K562 (cell line): ENCODE measurements at regions not wholly inside any gene's neighbourhood (a gene's known extent, or its start where the extent isn't known, plus 50 kb on each side); places are given as distances from the start of the nearest gene placed in this dataset.

ENCODE experiments used
- ATAC-seq: fragments of 200-7000 bp; cut with Tn5 transposase; 3 replicates; pipeline ENCODE4 v1.9.1; 2020; ENCODE audit warnings: moderate library complexity
- BruUV-seq: library from RNA; stranded (reverse); fragments of 400-500 nt; replicated peaks from 2 replicates; lab custom pipeline; 2021; lab: Mats Ljungman, UMichigan
- CTCF ChIA-PET: fragments of 300-600 bp; formaldehyde crosslinking; extraction: SDS; loops from one replicate; lab custom pipeline; 2021; ENCODE audit warnings: low intra/inter-chr PET ratio; lab: Yijun Ruan, JAX
- POLR2A ChIA-PET: fragments of 300-600, 350-650 bp; sonication (Branson Sonifier 250); formaldehyde crosslinking; extraction: SDS; loops from one replicate; lab custom pipeline; 2021; ENCODE audit warnings: antibody characterized with exemption, inconsistent platforms; lab: Yijun Ruan, JAX
- DNase-seq, 4 experiments: peaks; one replicate each; pipeline versions ENCODE4 v3.0.0 to v3.0.0-alpha.2; 2011 to 2018; ENCODE audit warnings: low spot score in 3 of 4, mixed read lengths in 3 of 4; ENCODE audit errors: extremely low read depth in 1 of 4
- FAIRE-seq: peaks from 2 replicates; lab custom pipeline; 2011; peaks lifted over from hg19 to GRCh38; lab: Jason Lieb, UNC
- H2AFZ ChIP-seq: 2 replicates; pipeline ENCODE4 v1.6.0; 2011; ENCODE audit warnings: low read depth, low read length, control low read depth, inconsistent platforms
- H3K27ac ChIP-seq: fragments of 200-600 bp; 3 replicates; pipeline ENCODE4 v1.8.0; 2011; ENCODE audit warnings: low read depth, mild to moderate bottlenecking, control low read depth, inconsistent platforms, low read length, moderate library complexity, mixed read lengths; ENCODE audit errors: extremely low read depth
- H3K27me3 ChIP-seq, 2 experiments: fragments of 300-600 bp in 1 of 2; 2 replicates in 1 of 2; 3 replicates in 1 of 2; pipeline versions ENCODE4 v1.6.0 to v1.8.0; 2011; ENCODE audit warnings: inconsistent platforms in 2 of 2, low read length in 2 of 2, mild to moderate bottlenecking in 1 of 2, mixed read lengths in 1 of 2, moderate library complexity in 1 of 2; ENCODE audit not compliant: control insufficient read depth in 2 of 2, insufficient read depth in 2 of 2
- H3K36me3 ChIP-seq: fragments of 300-600 bp; 3 replicates; pipeline ENCODE4 v1.8.0; 2011; ENCODE audit warnings: mild to moderate bottlenecking, low read length, inconsistent platforms; ENCODE audit not compliant: control insufficient read depth, insufficient read depth
- H3K4me1 ChIP-seq, 2 experiments: fragments of 200-600 bp in 1 of 2; replicated peaks in 1 of 2; 2 replicates in 1 of 2; 3 replicates in 1 of 2; pipeline versions ENCODE4 v1.5.1 to v1.8.0; 2011; ENCODE audit warnings: inconsistent platforms in 2 of 2, low read length in 2 of 2, mild to moderate bottlenecking in 1 of 2, mixed read lengths in 1 of 2, moderate library complexity in 1 of 2; ENCODE audit not compliant: control insufficient read depth in 2 of 2, insufficient read depth in 2 of 2
- H3K4me2 ChIP-seq: 2 replicates; pipeline ENCODE4 v1.6.1; 2011; ENCODE audit warnings: low read length, control low read depth, inconsistent platforms, mixed read lengths; ENCODE audit not compliant: insufficient read depth
- H3K4me3 ChIP-seq: fragments of 200-600 bp; sonication (generic), shearing (Covaris generic); 2 replicates; pipeline ENCODE4 v1.5.1; 2016; ENCODE audit warnings: control low read depth, inconsistent platforms
- H3K79me2 ChIP-seq: fragments of 200-600 bp; 3 replicates; pipeline ENCODE4 v1.8.0; 2011; ENCODE audit warnings: low read length, inconsistent platforms; ENCODE audit not compliant: control insufficient read depth, insufficient read depth
- H3K9ac ChIP-seq, 2 experiments: 2 replicates each; pipeline versions ENCODE4 v1.6.0 to v1.6.1; 2011; ENCODE audit warnings: low read depth in 2 of 2, low read length in 2 of 2, control low read depth in 1 of 2, inconsistent platforms in 1 of 2, mild to moderate bottlenecking in 1 of 2, mixed read lengths in 1 of 2; ENCODE audit not compliant: insufficient read depth in 1 of 2
- H3K9me1 ChIP-seq: one replicate; pipeline ENCODE4 v1.6.0; 2011; ENCODE audit warnings: inconsistent platforms, mild to moderate bottlenecking, low read length, moderate library complexity; ENCODE audit not compliant: control insufficient read depth, insufficient read depth
- H3K9me3 ChIP-seq: replicated peaks from 2 replicates; pipeline ENCODE4 v1.5.1; 2011; ENCODE audit warnings: low read depth, low read length, inconsistent platforms; ENCODE audit not compliant: control insufficient read depth, insufficient read depth
- H4K20me1 ChIP-seq: replicated peaks from 2 replicates; pipeline ENCODE4 v1.6.1; 2011; ENCODE audit warnings: low read length, inconsistent platforms, mixed read lengths; ENCODE audit not compliant: control insufficient read depth, insufficient read depth
- BACH1 ChIP-seq: fragments of 200-800 bp; sonication (Bioruptor generic); IDR thresholded peaks from 2 replicates; pipeline ENCODE4 v1.6.1; 2016; ENCODE audit warnings: missing genetic modification characterization, missing compliant biosample characterization
- BRD4 ChIP-seq: fragments of 200-600 bp; sonication (generic); IDR thresholded peaks from 2 replicates; pipeline ENCODE4 v1.6.1; 2017; ENCODE audit warnings: inconsistent platforms
- CHD2 ChIP-seq: IDR thresholded peaks from 2 replicates; pipeline ENCODE4 v1.6.1; 2011; ENCODE audit warnings: low read depth, low read length
- GATAD2B ChIP-seq: fragments of 450-650 bp; IDR thresholded peaks from 2 replicates; pipeline ENCODE4 v1.6.1; 2017; ENCODE audit warnings: mild to moderate bottlenecking, borderline replicate concordance
- HEY1 ChIP-seq: fragments of 250-450 bp; sonication (Bioruptor Pico); IDR thresholded peaks from 2 replicates; pipeline ENCODE4 v1.5.0; 2020; ENCODE audit warnings: mild to moderate bottlenecking, moderate library complexity, borderline replicate concordance
- MTA1 ChIP-seq: fragments of 450-650 bp; IDR thresholded peaks from 2 replicates; pipeline ENCODE4 v1.6.1; 2017; ENCODE audit warnings: borderline replicate concordance
- TAL1 ChIP-seq: fragments of 450-650 bp; IDR thresholded peaks from 2 replicates; pipeline ENCODE4 v1.6.1; 2016; ENCODE audit warnings: mild to moderate bottlenecking
- ZNF175 ChIP-seq: fragments of 200-800 bp; sonication (Bioruptor generic); IDR thresholded peaks from 2 replicates; pipeline ENCODE4 v1.6.1; 2016; ENCODE audit warnings: low read depth, mild to moderate bottlenecking, missing genetic modification characterization, missing compliant biosample characterization
- ZNF24 ChIP-seq: fragments of 450-650 bp; IDR thresholded peaks from 2 replicates; pipeline ENCODE4 v1.6.1; 2016
- ZNF707 ChIP-seq: fragments of 250-450 bp; sonication (Bioruptor Pico); conservative IDR thresholded peaks from 2 replicates; pipeline ENCODE4 v1.8.0; 2022; ENCODE audit warnings: inconsistent platforms, mild to moderate bottlenecking, moderate library complexity
- WGBS: fragments of 100-300 bp; shearing (Covaris generic); methylation state at CpG from one replicate; pipeline ENCODE4 v1.1.6; 2016; ENCODE audit warnings: low coverage, mixed read lengths; ENCODE audit not compliant: insufficient coverage; ENCODE audit errors: missing lambda C conversion rate; 5-methylcytosine and 5-hydroxymethylcytosine counted together
- in situ Hi-C: fragments of 300-500 bp; cut with MboI; formaldehyde crosslinking; loops from 4 replicates; pipeline ENCODE4 v1.15.0; 2018; ENCODE audit warnings: inconsistent platforms, mixed read lengths
- intact Hi-C: fragments of 100-400 bp; cut with micrococcal nuclease; formaldehyde crosslinking; loops from 2 replicates; pipeline ENCODE4 v1.14.2; 2022
- TF ChIP-seq, protein P1 (sequence below), 2 experiments: fragments of 250-450 bp in 1 of 2; fragments of 450-650 bp in 1 of 2; sonication (Bioruptor Pico) in 1 of 2; IDR thresholded peaks; 2 replicates each; pipeline versions ENCODE4 v1.6.1 to v1.8.0; 2016 to 2021; ENCODE audit warnings: mild to moderate bottlenecking in 2 of 2, moderate library complexity in 2 of 2, missing compliant biosample characterization in 1 of 2, missing genetic modification characterization in 1 of 2
- TF ChIP-seq, protein P2 (sequence below), 2 experiments: fragments of 450-650 bp; IDR thresholded peaks; 2 replicates each; pipeline ENCODE4 v1.6.1; 2018; ENCODE audit warnings: mild to moderate bottlenecking in 2 of 2, low read depth in 1 of 2; ENCODE audit not compliant: partially characterized antibody in 2 of 2
- TF ChIP-seq, protein P3 (sequence below): sonication (generic); formaldehyde crosslinking; IDR thresholded peaks from 2 replicates; pipeline ENCODE4 v1.8.0; 2022; ENCODE audit warnings: mild to moderate bottlenecking, missing genetic modification reagents

DNA sequence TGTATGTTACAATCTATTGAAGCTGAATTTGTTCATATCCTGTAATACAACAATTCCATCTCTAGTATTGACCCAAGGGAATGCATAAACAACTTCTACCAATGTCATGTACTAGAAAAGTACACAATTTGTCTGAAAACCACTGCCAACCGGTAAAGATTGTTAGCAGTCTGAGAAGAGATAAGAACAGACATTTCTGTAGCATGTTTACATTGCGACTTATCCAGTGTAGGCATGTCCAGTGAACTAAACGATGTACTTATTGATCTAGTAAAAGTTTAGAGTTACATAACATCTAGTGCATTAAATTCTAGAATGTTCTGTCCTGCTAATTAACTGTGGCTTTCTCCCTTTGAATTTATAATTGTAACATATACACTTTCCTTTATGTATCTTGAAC is 425.9 kb downstream of the SLITRK6 start:
- H4K20me1 ChIP-seq: no peaks in the 10 kb centered on the region
- TF ChIP-seq TAL1 (no peak), CHD2 (no peak), GATAD2B (no peak)
- H3K36me3 ChIP-seq: no peaks in the 10 kb centered on the region
- FAIRE-seq: no peak
- no peaks in the 10 kb centered on the region for H3K9me3 ChIP-seq
- no peak overlapping the region for H2AFZ ChIP-seq
- intact Hi-C loops: no loop called here
- BruUV-seq: no TSS peak
- no peaks in the 10 kb centered on the region for H3K79me2 ChIP-seq
- H3K9ac ChIP-seq: no peak overlapping the region
- no peaks in the 10 kb centered on the region for H3K4me1 ChIP-seq
- H3K4me2 ChIP-seq: no peak overlapping the region
- POLR2A ChIA-PET: no interaction called here
- CTCF ChIA-PET: no interaction called here
- in situ Hi-C loops: no loop called here
- 0% methylated on average over 3 of the region's 3 CpGs for WGBS
- ATAC-seq: no peak
- DNase-seq: no peak
- no peaks in the 10 kb centered on the region for H3K9me1 ChIP-seq
- H3K27ac ChIP-seq: no peak overlapping the region
- H3K27me3 ChIP-seq: no peaks in the 10 kb centered on the region
- no peak overlapping the region for H3K4me3 ChIP-seq

DNA sequence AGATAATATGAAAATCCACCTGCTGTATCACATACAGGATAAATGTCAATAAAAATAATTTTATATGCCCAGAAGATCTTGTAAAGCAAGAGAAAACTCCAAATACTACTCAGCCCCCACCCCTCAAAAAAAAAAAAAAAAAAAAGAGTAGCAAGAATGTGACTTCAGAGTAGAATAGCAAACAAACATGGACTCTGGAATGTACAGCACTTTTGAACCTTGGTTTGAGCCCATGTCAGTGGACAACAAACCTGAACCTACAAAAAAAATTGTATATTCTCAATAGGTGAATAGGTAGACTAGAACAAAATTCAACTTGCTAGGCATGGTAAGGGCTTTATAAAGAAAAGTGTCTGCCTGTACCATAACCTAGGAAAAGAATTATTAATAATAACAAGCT is 428.0 kb downstream of the SLITRK6 start:
- Histone ChIP-seq H4K20me1 (no peaks in the 10 kb centered on the region), H2AFZ (no peak overlapping the region), H3K36me3 (no peaks in the 10 kb centered on the region), H3K9me1 (no peaks in the 10 kb centered on the region), H3K9ac (no peak overlapping the region), H3K27ac (no peak overlapping the region), H3K79me2 (no peaks in the 10 kb centered on the region), H3K9me3 (no peaks in the 10 kb centered on the region), H3K27me3 (no peaks in the 10 kb centered on the region), H3K4me1 (no peaks in the 10 kb centered on the region), H3K4me2 (no peak overlapping the region), H3K4me3 (no peak overlapping the region)
- FAIRE-seq (no peak), ATAC-seq (no peak), DNase-seq (no peak)
- CTCF ChIA-PET: no interaction called here
- in situ Hi-C loops: no loop called here
- BruUV-seq: no TSS peak
- POLR2A ChIA-PET: no interaction called here
- intact Hi-C loops: no loop called here
- TF ChIP-seq ZNF175 (no peak), ZNF707 (CRISPR knock-in tag) (no peak), BRD4 (no peak), MTA1 (no peak), HEY1 (CRISPR knock-in tag) (no peak), BACH1 (tag) (no peak), ZNF24 (no peak)
- TF ChIP-seq, protein P1, sequence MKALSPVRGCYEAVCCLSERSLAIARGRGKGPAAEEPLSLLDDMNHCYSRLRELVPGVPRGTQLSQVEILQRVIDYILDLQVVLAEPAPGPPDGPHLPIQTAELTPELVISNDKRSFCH (CRISPR knock-in tag; IDR thresholded peaks at IDR 0.05): no peak
- TF ChIP-seq, protein P1 (tag; IDR thresholded peaks at IDR 0.05): no peak
- TF ChIP-seq, protein P2, sequence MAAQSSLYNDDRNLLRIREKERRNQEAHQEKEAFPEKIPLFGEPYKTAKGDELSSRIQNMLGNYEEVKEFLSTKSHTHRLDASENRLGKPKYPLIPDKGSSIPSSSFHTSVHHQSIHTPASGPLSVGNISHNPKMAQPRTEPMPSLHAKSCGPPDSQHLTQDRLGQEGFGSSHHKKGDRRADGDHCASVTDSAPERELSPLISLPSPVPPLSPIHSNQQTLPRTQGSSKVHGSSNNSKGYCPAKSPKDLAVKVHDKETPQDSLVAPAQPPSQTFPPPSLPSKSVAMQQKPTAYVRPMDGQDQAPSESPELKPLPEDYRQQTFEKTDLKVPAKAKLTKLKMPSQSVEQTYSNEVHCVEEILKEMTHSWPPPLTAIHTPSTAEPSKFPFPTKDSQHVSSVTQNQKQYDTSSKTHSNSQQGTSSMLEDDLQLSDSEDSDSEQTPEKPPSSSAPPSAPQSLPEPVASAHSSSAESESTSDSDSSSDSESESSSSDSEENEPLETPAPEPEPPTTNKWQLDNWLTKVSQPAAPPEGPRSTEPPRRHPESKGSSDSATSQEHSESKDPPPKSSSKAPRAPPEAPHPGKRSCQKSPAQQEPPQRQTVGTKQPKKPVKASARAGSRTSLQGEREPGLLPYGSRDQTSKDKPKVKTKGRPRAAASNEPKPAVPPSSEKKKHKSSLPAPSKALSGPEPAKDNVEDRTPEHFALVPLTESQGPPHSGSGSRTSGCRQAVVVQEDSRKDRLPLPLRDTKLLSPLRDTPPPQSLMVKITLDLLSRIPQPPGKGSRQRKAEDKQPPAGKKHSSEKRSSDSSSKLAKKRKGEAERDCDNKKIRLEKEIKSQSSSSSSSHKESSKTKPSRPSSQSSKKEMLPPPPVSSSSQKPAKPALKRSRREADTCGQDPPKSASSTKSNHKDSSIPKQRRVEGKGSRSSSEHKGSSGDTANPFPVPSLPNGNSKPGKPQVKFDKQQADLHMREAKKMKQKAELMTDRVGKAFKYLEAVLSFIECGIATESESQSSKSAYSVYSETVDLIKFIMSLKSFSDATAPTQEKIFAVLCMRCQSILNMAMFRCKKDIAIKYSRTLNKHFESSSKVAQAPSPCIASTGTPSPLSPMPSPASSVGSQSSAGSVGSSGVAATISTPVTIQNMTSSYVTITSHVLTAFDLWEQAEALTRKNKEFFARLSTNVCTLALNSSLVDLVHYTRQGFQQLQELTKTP (IDR thresholded peaks at IDR 0.05; ENCODE audit: low read depth in 1 of 2, partially characterized antibody in 2 of 2): no peak
- TF ChIP-seq, protein P3, sequence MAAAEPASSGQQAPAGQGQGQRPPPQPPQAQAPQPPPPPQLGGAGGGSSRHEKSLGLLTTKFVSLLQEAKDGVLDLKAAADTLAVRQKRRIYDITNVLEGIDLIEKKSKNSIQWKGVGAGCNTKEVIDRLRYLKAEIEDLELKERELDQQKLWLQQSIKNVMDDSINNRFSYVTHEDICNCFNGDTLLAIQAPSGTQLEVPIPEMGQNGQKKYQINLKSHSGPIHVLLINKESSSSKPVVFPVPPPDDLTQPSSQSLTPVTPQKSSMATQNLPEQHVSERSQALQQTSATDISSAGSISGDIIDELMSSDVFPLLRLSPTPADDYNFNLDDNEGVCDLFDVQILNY (CRISPR knock-in tag): no peak
